Thymus (tissue), 11 donors: ENCODE measurements at regions not wholly inside any gene's neighbourhood (a gene's known extent, or its start where the extent isn't known, plus 50 kb on each side); places are given as distances from the start of the nearest gene placed in this dataset.

Experiments
- DNase-seq, 9 donors: peaks; one replicate each; pipeline ENCODE4 v3.0.0-alpha.2; 2013; ENCODE audit warnings: low spot score in 9 of 9, low read depth in 6 of 9, missing footprints in 1 of 9
- H3K27ac ChIP-seq, 2 donors: one replicate each; pipeline ENCODE4 v1.5.1; 2013; ENCODE audit warnings: control low read depth in 1 of 2, low read depth in 1 of 2, low read length in 1 of 2, mild to moderate bottlenecking in 1 of 2, moderate library complexity in 1 of 2
- H3K27me3 ChIP-seq, 2 donors: one replicate each; pipeline ENCODE4 v1.5.1; 2013; ENCODE audit warnings: low read length in 1 of 2; ENCODE audit not compliant: control insufficient read depth in 2 of 2, insufficient read depth in 1 of 2
- H3K36me3 ChIP-seq, 2 donors: one replicate each; pipeline ENCODE4 v1.5.1; 2013; ENCODE audit warnings: low read length in 1 of 2, mild to moderate bottlenecking in 1 of 2, moderate library complexity in 1 of 2; ENCODE audit not compliant: control insufficient read depth in 2 of 2, insufficient read depth in 2 of 2
- H3K4me1 ChIP-seq, 2 donors: one replicate each; pipeline ENCODE4 v1.5.1; 2013; ENCODE audit warnings: low read length in 2 of 2; ENCODE audit not compliant: control insufficient read depth in 2 of 2, insufficient read depth in 2 of 2
- H3K4me3 ChIP-seq, 2 donors: one replicate each; pipeline ENCODE4 v1.5.1; 2013; ENCODE audit warnings: low read length in 2 of 2, control low read depth in 1 of 2, mild to moderate bottlenecking in 1 of 2
- H3K9me3 ChIP-seq, 2 donors: one replicate each; pipeline ENCODE4 v1.5.1; 2013; ENCODE audit warnings: low read length in 1 of 2, mild to moderate bottlenecking in 1 of 2; ENCODE audit not compliant: control insufficient read depth in 2 of 2, insufficient read depth in 1 of 2
- WGBS: extraction: QIAGEN DNeasy Blood & Tissue Kit; methylation state at CpG from one replicate; pipeline ENCODE4 v1.1.7; 2013; 5-methylcytosine and 5-hydroxymethylcytosine counted together
- donor health status: healthy.

- H3K27ac ChIP-seq, result no peak overlapping the region
- H3K9me3 ChIP-seq, result peaks cover 0 to 2% of the 10 kb centered on the region in 2 donors
- 97% methylated on average over 2 of the region's 2 CpGs for WGBS
- H3K4me3 ChIP-seq, result no peak overlapping the region
- no peaks in the 10 kb centered on the region for H3K4me1 ChIP-seq
- no peaks in the 10 kb centered on the region for H3K36me3 ChIP-seq
- H3K27me3 ChIP-seq, result no peaks in the 10 kb centered on the region
- DNase-seq, result no peak
Observed at GRCh38 chr12:131254374-131254773, 300.7 kb downstream of the ADGRD1 start.

- DNase-seq, result no peak
- Histone ChIP-seq H3K9me3 (no peaks in the 10 kb centered on the region), H3K27me3 (no peaks in the 10 kb centered on the region), H3K4me1 (no peaks in the 10 kb centered on the region), H3K4me3 (no peak overlapping the region), H3K27ac (no peak overlapping the region), H3K36me3 (no peaks in the 10 kb centered on the region)
- 97% methylated on average over 8 of the region's 8 CpGs for WGBS
Observed at GRCh38 chr12:131258398-131258797, 304.7 kb downstream of the ADGRD1 start.

- no peaks in the 10 kb centered on the region for H3K27me3 ChIP-seq
- DNase-seq, result no peak
- 85% methylated on average over 16 of the region's 16 CpGs for WGBS
- no peaks in the 10 kb centered on the region for H3K36me3 ChIP-seq
- no peak overlapping the region for H3K4me3 ChIP-seq
- no peak overlapping the region for H3K27ac ChIP-seq
- no peaks in the 10 kb centered on the region for H3K9me3 ChIP-seq
- no peaks in the 10 kb centered on the region for H3K4me1 ChIP-seq
Observed at GRCh38 chr12:131260251-131260905, 306.7 kb downstream of the ADGRD1 start.

GRCh38 chr12:131260954-131261353 is 307.2 kb downstream of the ADGRD1 start:
- no peak for DNase-seq

GRCh38 chr12:131261906-131262305 is 308.2 kb downstream of the ADGRD1 start:
- Histone ChIP-seq H3K27me3 (no peaks in the 10 kb centered on the region), H3K36me3 (no peaks in the 10 kb centered on the region), H3K9me3 (no peaks in the 10 kb centered on the region), H3K27ac (no peak overlapping the region), H3K4me3 (no peak overlapping the region), H3K4me1 (no peaks in the 10 kb centered on the region)
- WGBS, result 94% methylated on average over 17 of the region's 17 CpGs
- no peak for DNase-seq

More at GRCh38 chr12:131260954-131261353, 307.2 kb downstream of the ADGRD1 start:
- Histone ChIP-seq H3K36me3 (no peaks in the 10 kb centered on the region), H3K27ac (no peak overlapping the region), H3K9me3 (no peaks in the 10 kb centered on the region), H3K27me3 (no peaks in the 10 kb centered on the region), H3K4me3 (no peak overlapping the region), H3K4me1 (no peaks in the 10 kb centered on the region)
- WGBS, result 87% methylated on average over 6 of the region's 6 CpGs

GRCh38 chr12:131263626-131264025 is 309.9 kb downstream of the ADGRD1 start:
- no peak for DNase-seq
- Histone ChIP-seq H3K36me3 (no peaks in the 10 kb centered on the region), H3K27me3 (no peaks in the 10 kb centered on the region), H3K27ac (no peak overlapping the region), H3K4me3 (no peak overlapping the region), H3K4me1 (no peaks in the 10 kb centered on the region), H3K9me3 (no peaks in the 10 kb centered on the region)
- WGBS, result 95% methylated on average over 10 of the region's 10 CpGs

- DNase-seq, result no peak
- H3K27ac ChIP-seq, result no peak overlapping the region
- 90% methylated on average over 10 of the region's 10 CpGs for WGBS
Observed at GRCh38 chr12:131264635-131265034, 310.9 kb downstream of the ADGRD1 start.

GRCh38 chr12:131266591-131267467 is 313.1 kb downstream of the ADGRD1 start:
- 82% methylated on average over 19 of the region's 19 CpGs for WGBS
- no peak for DNase-seq
- H3K4me1 ChIP-seq, result no peaks in the 10 kb centered on the region
- H3K27me3 ChIP-seq, result no peaks in the 10 kb centered on the region
- H3K27ac ChIP-seq, result no peak overlapping the region
- H3K9me3 ChIP-seq, result no peaks in the 10 kb centered on the region
- no peak overlapping the region for H3K4me3 ChIP-seq
- no peaks in the 10 kb centered on the region for H3K36me3 ChIP-seq

More at GRCh38 chr12:131264635-131265034, 310.9 kb downstream of the ADGRD1 start:
- Histone ChIP-seq H3K4me3 (no peak overlapping the region), H3K9me3 (no peaks in the 10 kb centered on the region), H3K27me3 (no peaks in the 10 kb centered on the region), H3K36me3 (no peaks in the 10 kb centered on the region), H3K4me1 (no peaks in the 10 kb centered on the region)

- Histone ChIP-seq H3K27me3 (no peaks in the 10 kb centered on the region), H3K36me3 (no peaks in the 10 kb centered on the region), H3K9me3 (no peaks in the 10 kb centered on the region), H3K27ac (no peak overlapping the region), H3K4me3 (no peak overlapping the region), H3K4me1 (no peaks in the 10 kb centered on the region)
- no peak for DNase-seq
- WGBS, result 100% methylated on average over 3 of the region's 3 CpGs
Observed at GRCh38 chr12:131267576-131267975, 313.9 kb downstream of the ADGRD1 start.
